ENCODE measurements at regions not wholly inside any gene's neighbourhood (a gene's known extent, or its start where the extent isn't known, plus 50 kb on each side); places are given as distances from the start of the nearest gene placed in this dataset.
A peak's percentile ranks its signal among the peaks of the same experiment; 100 is the strongest.

- H4K8ac ChIP-seq (ENCODE audit: extremely low read depth, insufficient read depth, low read length): no peak overlapping the region
- H3K79me2 ChIP-seq (ENCODE audit: control insufficient read depth in 1 of 2, insufficient read depth in 2 of 2, low read length in 2 of 2): no peaks in the 10 kb centered on the region
- no peaks in the 10 kb centered on the region for H3K36me3 ChIP-seq (ENCODE audit: control insufficient read depth in 2 of 4, insufficient read depth in 4 of 4, low read length in 3 of 4)
- no peak overlapping the region for H2BK15ac ChIP-seq (ENCODE audit: low read length)
- ChIA-PET CTCF (ENCODE audit: partially characterized antibody) (no interaction called here), POLR2A (ENCODE audit: partially characterized antibody) (no interaction called here)
- H2AFZ ChIP-seq (ENCODE audit: low read length): 0 out of 2 replicates have a peak overlapping the region, but pooled peaks have one; percentile 34
- no peak overlapping the region for H3K14ac ChIP-seq (ENCODE audit: insufficient read length)
- no peaks in the 10 kb centered on the region; a peak in 1 of 7 replicates for H3K27me3 ChIP-seq (replicated peaks in 1 of 4; ENCODE audit: control insufficient read depth in 3 of 4, extremely low read depth in 1 of 4, insufficient read depth in 3 of 4, low read length in 3 of 4)
- no peaks in the 10 kb centered on the region for H3K23me2 ChIP-seq (ENCODE audit: low read depth, low read length)
- H3K27ac ChIP-seq (ENCODE audit: low read depth, low read length): no peak overlapping the region
- DNase-seq (ENCODE audit: low read depth in 1 of 2, low spot score in 2 of 2): no peak
- no peak overlapping the region for H3K9ac ChIP-seq (replicated peaks in 1 of 4; ENCODE audit: extremely low read depth in 1 of 4, low read depth in 3 of 4, low read length in 3 of 4)
- H3K4me2 ChIP-seq (ENCODE audit: insufficient read depth in 1 of 2, low read depth in 2 of 2, low read length in 2 of 2): no peak overlapping the region; a peak in 1 of 4 replicates
- no peaks in the 10 kb centered on the region for H4K20me1 ChIP-seq (replicated peaks in 1 of 2; ENCODE audit: control insufficient read depth in 1 of 2, insufficient read depth in 2 of 2, low read length in 2 of 2)
- no peak overlapping the region for H2BK5ac ChIP-seq (ENCODE audit: low read depth, low read length)
- H3K79me1 ChIP-seq (ENCODE audit: low read depth, low read length): no peaks in the 10 kb centered on the region
- H2BK20ac ChIP-seq (ENCODE audit: low read length): no peak overlapping the region
- no peaks in the 10 kb centered on the region for H3K9me3 ChIP-seq (ENCODE audit: insufficient read depth in 2 of 2, low read depth in 1 of 2, low read length in 1 of 2)
- H4K91ac ChIP-seq (replicated peaks; ENCODE audit: insufficient read length, low read length): no peak overlapping the region
- no peak overlapping the region for H3K4ac ChIP-seq (replicated peaks; ENCODE audit: insufficient read length, low read depth, low read length)
- no peak overlapping the region for H3K18ac ChIP-seq (ENCODE audit: extremely low read depth, low read length)
- FAIRE-seq: no peak
- WGBS, 2 experiments (ENCODE audit: extremely low coverage in 1 of 2, insufficient coverage in 1 of 2, insufficient read length in 1 of 2, insufficient replicate concordance in 2 of 2, low coverage in 1 of 2, low lambda C conversion rate in 2 of 2, missing lambda C conversion rate in 1 of 2): 77% methylated on average over 2 of the region's 3 CpGs; no CpG with 5 or more reads in 1 of the 2 experiments
- TF ChIP-seq TEAD4 (IDR thresholded peaks at IDR 0.05; ENCODE audit: low read depth, low read length) (no peak), RNF2 (IDR thresholded peaks at IDR 0.05; ENCODE audit: borderline replicate concordance, low read depth, low read length, missing control alignments, poor library complexity, severe bottlenecking) (no peak), RBBP5 (IDR thresholded peaks at IDR 0.05; ENCODE audit: borderline replicate concordance, low read depth, low read length) (no peak)
- no peak overlapping the region for H3K23ac ChIP-seq (ENCODE audit: insufficient read length)
- H3K56ac ChIP-seq (replicated peaks; ENCODE audit: insufficient read length, low read depth, low read length): no peak overlapping the region
- H3K4me1 ChIP-seq (replicated peaks in 1 of 4; ENCODE audit: control insufficient read depth in 3 of 4, insufficient read depth in 4 of 4, low read length in 3 of 4): peaks cover 0 to 4% (median 0%) of the 10 kb centered on the region in 4 experiments; a peak in 1 of 7 replicates
- H2BK12ac ChIP-seq (ENCODE audit: low read depth, low read length): no peak overlapping the region
- no peak overlapping the region for H2BK120ac ChIP-seq (replicated peaks; ENCODE audit: low read depth, low read length)
- H3K4me3 ChIP-seq (ENCODE audit: extremely low read depth in 1 of 4, insufficient read depth in 2 of 4, low read depth in 3 of 4, low read length in 4 of 4): no peak overlapping the region
- no peak overlapping the region for H4K5ac ChIP-seq (ENCODE audit: insufficient read length, low read depth, low read length)
- H2AK5ac ChIP-seq (ENCODE audit: low read depth, low read length): no peak overlapping the region
These were observed 112.2 kb upstream of the SLC4A7 start for GRCh38 chr3:27596334-27596841.

Measured in H1 (cell line).